NCI-H1105 (cell line): ENCODE measurements at regions not wholly inside any gene's neighbourhood (a gene's known extent, or its start where the extent isn't known, plus 50 kb on each side); places are given as distances from the start of the nearest gene placed in this dataset.

Experiments used
- DNase-seq: peaks from one replicate; lab custom pipeline; 2025; lab: John Stamatoyannopoulos, UW

GRCh38 chr1:22285549-22286396 is 142.9 kb upstream of the WNT4 start:
- DNase-seq: no peak

- no peak for DNase-seq
Measured at GRCh38 chr1:22286491-22286890, 143.6 kb upstream of the WNT4 start.

GRCh38 chr1:22287273-22287672 is 144.4 kb upstream of the WNT4 start:
- DNase-seq: no peak

- no peak for DNase-seq
Measured at GRCh38 chr1:22287946-22288520, 145.1 kb upstream of the WNT4 start.

- DNase-seq: no peak
Measured at GRCh38 chr1:22288593-22289241, 145.8 kb upstream of the WNT4 start.

GRCh38 chr1:22289307-22289995 is 146.6 kb upstream of the WNT4 start:
- DNase-seq: no peak

GRCh38 chr1:22290157-22290556 is 147.3 kb upstream of the WNT4 start:
- DNase-seq: no peak

GRCh38 chr1:22290611-22291010 is 147.7 kb upstream of the WNT4 start:
- DNase-seq: no peak

- DNase-seq: no peak
Measured at GRCh38 chr1:22291057-22291456, 148.2 kb upstream of the WNT4 start.

- no peak for DNase-seq
Measured at GRCh38 chr1:22291494-22291893, 148.6 kb upstream of the WNT4 start.

- DNase-seq: no peak
Measured at GRCh38 chr1:22292011-22292788, 149.3 kb upstream of the WNT4 start.

- no peak for DNase-seq
Measured at GRCh38 chr1:22295396-22295795, 152.5 kb upstream of the WNT4 start.

GRCh38 chr1:22295856-22296255 is 153.0 kb upstream of the WNT4 start:
- no peak for DNase-seq

- DNase-seq: no peak
Measured at GRCh38 chr1:22296701-22297591, 154.0 kb upstream of the WNT4 start.

- no peak for DNase-seq
Measured at GRCh38 chr1:22297999-22298398, 153.7 kb upstream of the ZBTB40 start.

GRCh38 chr1:22303816-22304215 is 147.8 kb upstream of the ZBTB40 start:
- no peak for DNase-seq

- no peak for DNase-seq
Measured at GRCh38 chr1:22309572-22309971, 142.1 kb upstream of the ZBTB40 start.

- DNase-seq: no peak
Measured at GRCh38 chr1:22311461-22311860, 140.2 kb upstream of the ZBTB40 start.

- DNase-seq: no peak
Measured at GRCh38 chr1:22313321-22313720, 138.3 kb upstream of the ZBTB40 start.

GRCh38 chr1:22314706-22315105 is 136.9 kb upstream of the ZBTB40 start:
- DNase-seq: no peak
